MCF 10A (cell line): ENCODE measurements at regions not wholly inside any gene's neighbourhood (a gene's known extent, or its start where the extent isn't known, plus 50 kb on each side); places are given as distances from the start of the nearest gene placed in this dataset.
A peak's percentile ranks its signal among the peaks of the same experiment; 100 is the strongest.

Experiments
- BruUV-seq: library from RNA; stranded (reverse); fragments of 400-500 nt; replicated peaks from 2 replicates; lab custom pipeline; 2021; lab: Mats Ljungman, UMichigan
- CTCF ChIA-PET: fragments of 300-600 bp; sonication (Branson Sonifier 250); formaldehyde crosslinking; extraction: SDS; loops from one replicate; lab custom pipeline; 2021; ENCODE audit warnings: antibody characterized with exemption, inconsistent platforms; lab: Yijun Ruan, JAX
- POLR2A ChIA-PET: fragments of 300-600, 350-650 bp; sonication (Branson Sonifier 250); formaldehyde crosslinking; extraction: SDS; loops from one replicate; lab custom pipeline; 2020; ENCODE audit warnings: antibody characterized with exemption, inconsistent platforms; lab: Yijun Ruan, JAX
- DNase-seq: peaks from one replicate; pipeline ENCODE4 v3.0.0-alpha.2; 2018; ENCODE audit not compliant: unreplicated experiment
- H3K27ac Mint-ChIP-seq: one replicate; pipeline ENCODE4 v1.8.0; 2022; ENCODE audit warnings: mild to moderate bottlenecking, low read depth, mixed read lengths; ENCODE audit not compliant: unreplicated experiment
- H3K27me3 Mint-ChIP-seq: one replicate; pipeline ENCODE4 v1.8.0; 2022; ENCODE audit warnings: mixed read lengths; ENCODE audit not compliant: insufficient read depth, unreplicated experiment
- H3K36me3 Mint-ChIP-seq: one replicate; pipeline ENCODE4 v1.8.0; 2022; ENCODE audit warnings: mild to moderate bottlenecking, moderate library complexity, mixed read lengths; ENCODE audit not compliant: insufficient read depth, unreplicated experiment
- H3K4me1 Mint-ChIP-seq: one replicate; pipeline ENCODE4 v1.8.0; 2022; ENCODE audit warnings: mixed read lengths; ENCODE audit not compliant: insufficient read depth, unreplicated experiment
- H3K4me3 Mint-ChIP-seq: one replicate; pipeline ENCODE4 v1.8.0; 2022; ENCODE audit warnings: mild to moderate bottlenecking, moderate library complexity, mixed read lengths; ENCODE audit not compliant: unreplicated experiment
- H3K9me3 Mint-ChIP-seq: one replicate; pipeline ENCODE4 v1.8.0; 2022; ENCODE audit warnings: mixed read lengths; ENCODE audit not compliant: unreplicated experiment
- CTCF ChIP-seq: fragments of 200-600 bp; IDR thresholded peaks from one replicate; pipeline ENCODE4 v1.8.0; 2022; ENCODE audit warnings: antibody characterized with exemption, mild to moderate bottlenecking; ENCODE audit not compliant: unreplicated experiment
- intact Hi-C: fragments of 100-400 bp; cut with micrococcal nuclease; formaldehyde crosslinking; loops from 2 replicates; pipeline ENCODE4 v1.14.1; 2022

- peaks cover 20% of the 10 kb centered on the region for H3K9me3 Mint-ChIP-seq
- H3K36me3 Mint-ChIP-seq, result peaks cover 4% of the 10 kb centered on the region
- intact Hi-C loops, result no loop called here
- no TSS peak for BruUV-seq
- H3K4me1 Mint-ChIP-seq, result peaks cover 22% of the 10 kb centered on the region
- TF ChIP-seq CTCF, result no peak
- H3K27me3 Mint-ChIP-seq, result no peaks in the 10 kb centered on the region
- DNase-seq, result peak; percentile 28
- H3K4me3 Mint-ChIP-seq, result no peak overlapping the region
- no peak overlapping the region for H3K27ac Mint-ChIP-seq
- CTCF ChIA-PET, result no interaction called here
- POLR2A ChIA-PET, result no interaction called here
Observed at GRCh38 chr2:215556979-215557378, 121.1 kb upstream of the FN1 start.

- Mint-ChIP-seq H3K9me3 (peaks cover 7% of the 10 kb centered on the region), H3K4me3 (no peak overlapping the region), H3K27ac (peak overlapping the region; percentile 70), H3K4me1 (peaks cover 22% of the 10 kb centered on the region), H3K36me3 (peaks cover 4% of the 10 kb centered on the region), H3K27me3 (no peaks in the 10 kb centered on the region)
- CTCF ChIA-PET, result interaction anchor here (0.6 to 0.9 kb wide), 4 partner anchors 10 to 156 kb away, joined by 3 to 5 read pairs (median 4); no protein-coding TSS in a partner anchor
- DNase-seq, result peak; percentile 45
- POLR2A ChIA-PET, result interaction anchor here (0.7 kb wide), 1 partner anchor 28 kb away, joined by 3 read pairs; no protein-coding TSS in a partner anchor
- intact Hi-C loops, result no loop called here
- BruUV-seq, result no TSS peak
- TF ChIP-seq CTCF, result no peak
Observed at GRCh38 chr2:215554689-215555498, 119.0 kb upstream of the FN1 start.

GRCh38 chr2:215553946-215554345 lies 118.1 kb upstream of the FN1 start:
- Mint-ChIP-seq H3K27ac (no peak overlapping the region), H3K36me3 (no peaks in the 10 kb centered on the region), H3K27me3 (no peaks in the 10 kb centered on the region), H3K4me3 (no peak overlapping the region), H3K4me1 (peaks cover 26% of the 10 kb centered on the region), H3K9me3 (peaks cover 7% of the 10 kb centered on the region)
- intact Hi-C loops, result no loop called here
- DNase-seq, result no peak
- CTCF ChIA-PET, result interaction anchor here (0.7 kb wide), 1 partner anchor 81 kb away, joined by 4 read pairs; no protein-coding TSS in a partner anchor
- BruUV-seq, result no TSS peak
- no peak for TF ChIP-seq CTCF
- POLR2A ChIA-PET, result interaction anchor here (0.7 kb wide), 1 partner anchor 15 kb away, joined by 4 read pairs; no protein-coding TSS in a partner anchor

- Mint-ChIP-seq H3K36me3 (no peaks in the 10 kb centered on the region), H3K9me3 (peaks cover 7% of the 10 kb centered on the region), H3K4me1 (peaks cover 26% of the 10 kb centered on the region), H3K27ac (no peak overlapping the region), H3K4me3 (no peak overlapping the region), H3K27me3 (no peaks in the 10 kb centered on the region)
- BruUV-seq, result no TSS peak
- no peak for DNase-seq
- intact Hi-C loops, result no loop called here
- POLR2A ChIA-PET, result no interaction called here
- TF ChIP-seq CTCF, result no peak
- CTCF ChIA-PET, result interaction anchor here (0.6 kb wide), 1 partner anchor 363 kb away, joined by 4 read pairs; no protein-coding TSS in a partner anchor
Observed at GRCh38 chr2:215552144-215552580, 116.3 kb upstream of the FN1 start.
